ENCODE measurements at regions not wholly inside any gene's neighbourhood (a gene's known extent, or its start where the extent isn't known, plus 50 kb on each side); places are given as distances from the start of the nearest gene placed in this dataset.

GRCh38 chr1:34362949-34363348 is 186.2 kb downstream of the C1orf94 start:
- in situ Hi-C loops (cut with HindIII; ENCODE audit: low sequenced_read_pairs): no loop called here
- no peak for TF ChIP-seq CTCF (IDR thresholded peaks at IDR 0.05; ENCODE audit: low read depth, low read length, missing control alignments)
- H3K4me3 ChIP-seq (ENCODE audit: low read depth, low read length): no peak overlapping the region
- DNase-seq (ENCODE audit: low read depth): no peak

GRCh38 chr1:34363447-34363846 is 186.7 kb downstream of the C1orf94 start:
- TF ChIP-seq CTCF (IDR thresholded peaks at IDR 0.05; ENCODE audit: low read depth, low read length, missing control alignments): no peak
- DNase-seq (ENCODE audit: low read depth): no peak
- no peak overlapping the region for H3K4me3 ChIP-seq (ENCODE audit: low read depth, low read length)
- in situ Hi-C loops (cut with HindIII; ENCODE audit: low sequenced_read_pairs): no loop called here

- no peak overlapping the region for H3K4me3 ChIP-seq (ENCODE audit: low read depth, low read length)
- no peak for DNase-seq (ENCODE audit: low read depth)
- in situ Hi-C loops (cut with HindIII; ENCODE audit: low sequenced_read_pairs): no loop called here
- TF ChIP-seq CTCF (IDR thresholded peaks at IDR 0.05; ENCODE audit: low read depth, low read length, missing control alignments): no peak
Observed at GRCh38 chr1:34363915-34364314, 187.2 kb downstream of the C1orf94 start.

- no peak for TF ChIP-seq CTCF (IDR thresholded peaks at IDR 0.05; ENCODE audit: low read depth, low read length, missing control alignments)
- no peak overlapping the region for H3K4me3 ChIP-seq (ENCODE audit: low read depth, low read length)
- in situ Hi-C loops (cut with HindIII; ENCODE audit: low sequenced_read_pairs): no loop called here
- DNase-seq (ENCODE audit: low read depth): no peak
Observed at GRCh38 chr1:34364376-34364775, 187.7 kb downstream of the C1orf94 start.

GRCh38 chr1:34365295-34365694 is 188.6 kb downstream of the C1orf94 start:
- no peak for TF ChIP-seq CTCF (IDR thresholded peaks at IDR 0.05; ENCODE audit: low read depth, low read length, missing control alignments)
- no peak overlapping the region for H3K4me3 ChIP-seq (ENCODE audit: low read depth, low read length)
- DNase-seq (ENCODE audit: low read depth): no peak
- in situ Hi-C loops (cut with HindIII; ENCODE audit: low sequenced_read_pairs): no loop called here

GRCh38 chr1:34366875-34367624 is 190.3 kb downstream of the C1orf94 start:
- TF ChIP-seq CTCF (IDR thresholded peaks at IDR 0.05; ENCODE audit: low read depth, low read length, missing control alignments): no peak
- DNase-seq (ENCODE audit: low read depth): no peak
- in situ Hi-C loops (cut with HindIII; ENCODE audit: low sequenced_read_pairs): no loop called here
- H3K4me3 ChIP-seq (ENCODE audit: low read depth, low read length): no peak overlapping the region
